Muscle layer of colon (tissue), 2 donors: ENCODE measurements at regions not wholly inside any gene's neighbourhood (a gene's known extent, or its start where the extent isn't known, plus 50 kb on each side); places are given as distances from the start of the nearest gene placed in this dataset.
"Not testable (repeated sequence)": the region's sequence is repeated elsewhere in the genome, so short reads cannot be mapped to it uniquely, and the experiment has no call there.

Experiments used
- H3K27ac ChIP-seq: one replicate; pipeline ENCODE4 v1.7.0; 2013; ENCODE audit warnings: low read depth, mild to moderate bottlenecking, low read length, moderate library complexity
- H3K27me3 ChIP-seq, 2 donors: one replicate each; pipeline ENCODE4 v1.7.0; 2013; ENCODE audit warnings: low read length in 2 of 2, mild to moderate bottlenecking in 2 of 2; ENCODE audit not compliant: insufficient read depth in 2 of 2, control insufficient read depth in 1 of 2
- H3K36me3 ChIP-seq: one replicate; pipeline ENCODE4 v1.7.0; 2013; ENCODE audit warnings: mild to moderate bottlenecking, low read length; ENCODE audit not compliant: insufficient read depth
- H3K4me1 ChIP-seq: one replicate; pipeline ENCODE4 v1.7.0; 2013; ENCODE audit warnings: mild to moderate bottlenecking, low read length; ENCODE audit not compliant: insufficient read depth
- H3K4me3 ChIP-seq, 2 donors: one replicate each; pipeline ENCODE4 v1.7.0; 2013; ENCODE audit warnings: low read length in 2 of 2, low read depth in 1 of 2, mild to moderate bottlenecking in 1 of 2, moderate library complexity in 1 of 2
- H3K9ac ChIP-seq: one replicate; pipeline ENCODE4 v1.7.0; 2013; ENCODE audit warnings: low read length
- H3K9me3 ChIP-seq: one replicate; pipeline ENCODE4 v1.7.0; 2013; ENCODE audit warnings: mild to moderate bottlenecking, low read length
- donor health status: abdominal sarcoma.
- donor health status: Adenocarcinoma of cecum.

DNA sequence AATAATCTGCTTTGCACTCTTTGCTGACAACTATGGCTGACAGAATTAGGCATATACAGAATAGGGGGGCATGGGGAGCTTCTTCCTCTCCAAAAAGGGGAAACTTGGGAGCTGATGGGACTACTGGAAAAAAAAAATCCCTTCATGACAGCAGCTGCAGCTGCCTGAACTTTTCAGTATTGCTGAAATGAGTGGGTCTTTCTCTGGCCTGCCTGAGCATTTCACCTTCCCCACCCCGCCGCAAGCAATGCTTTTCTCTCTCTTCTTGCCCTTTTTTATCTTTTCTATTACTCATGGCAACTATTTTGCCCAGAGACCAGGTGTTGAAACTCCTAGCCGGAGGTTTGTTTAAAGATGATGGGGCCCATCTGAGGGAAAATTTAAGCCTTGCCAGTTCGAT, 244.9 kb downstream of the SEMA3D start:
- Histone ChIP-seq H3K4me1 (no peaks in the 10 kb centered on the region), H3K4me3 (no peak overlapping the region), H3K27ac (no peak overlapping the region), H3K36me3 (no peaks in the 10 kb centered on the region), H3K9ac (no peak overlapping the region), H3K27me3 (no peaks in the 10 kb centered on the region), H3K9me3 (no peaks in the 10 kb centered on the region)

- H3K4me1 ChIP-seq, result no peaks in the 10 kb centered on the region
- no peak overlapping the region for H3K4me3 ChIP-seq
- no peak overlapping the region for H3K9ac ChIP-seq
- no peaks in the 10 kb centered on the region for H3K9me3 ChIP-seq
- H3K36me3 ChIP-seq, result no peaks in the 10 kb centered on the region
- H3K27ac ChIP-seq, result no peak overlapping the region
- no peaks in the 10 kb centered on the region for H3K27me3 ChIP-seq
Observed at GRCh38 chr7:84941291-84941690, 245.6 kb downstream of the SEMA3D start.

- H3K27ac ChIP-seq, result no peak overlapping the region
- H3K27me3 ChIP-seq, result no peaks in the 10 kb centered on the region
- no peaks in the 10 kb centered on the region for H3K9me3 ChIP-seq
- H3K9ac ChIP-seq, result no peak overlapping the region
- no peaks in the 10 kb centered on the region for H3K36me3 ChIP-seq
- no peak overlapping the region for H3K4me3 ChIP-seq
- no peaks in the 10 kb centered on the region for H3K4me1 ChIP-seq
Observed at GRCh38 chr7:84939888-84940287, 247.0 kb downstream of the SEMA3D start.

DNA sequence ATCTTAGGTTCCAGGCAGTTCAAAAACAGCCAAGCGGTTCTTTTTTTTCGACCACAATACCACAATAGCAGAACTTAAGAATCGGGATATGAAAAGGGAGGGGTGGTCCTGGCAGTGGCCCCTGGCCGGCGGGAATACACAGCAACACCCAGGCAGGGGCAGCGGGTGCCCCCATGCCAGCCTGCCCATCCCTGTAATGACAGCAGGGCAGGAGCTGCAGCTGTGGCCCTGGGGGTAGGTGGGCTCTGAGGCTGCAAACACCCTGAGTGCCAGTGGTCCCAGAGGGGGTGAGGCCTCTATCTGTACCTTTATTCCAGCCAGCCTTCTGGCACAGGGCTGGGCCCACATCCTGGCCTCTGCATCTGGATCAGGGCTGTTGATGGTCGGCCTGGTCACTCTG, 247.4 kb downstream of the SEMA3D start:
- no peak overlapping the region for H3K4me3 ChIP-seq
- H3K9me3 ChIP-seq, result no peaks in the 10 kb centered on the region
- no peaks in the 10 kb centered on the region for H3K36me3 ChIP-seq
- H3K27ac ChIP-seq, result no peak overlapping the region
- no peaks in the 10 kb centered on the region for H3K4me1 ChIP-seq
- H3K9ac ChIP-seq, result no peak overlapping the region
- no peaks in the 10 kb centered on the region for H3K27me3 ChIP-seq

- Histone ChIP-seq H3K27me3 (no peaks in the 10 kb centered on the region), H3K27ac (no peak overlapping the region), H3K9me3 (no peaks in the 10 kb centered on the region), H3K9ac (no peak overlapping the region), H3K36me3 (no peaks in the 10 kb centered on the region), H3K4me1 (no peaks in the 10 kb centered on the region), H3K4me3 (no peak overlapping the region)
Observed at GRCh38 chr7:84924353-84924752, 262.5 kb downstream of the SEMA3D start.

- H3K27me3 ChIP-seq, result no peaks in the 10 kb centered on the region
- H3K9ac ChIP-seq, result no peak overlapping the region
- H3K27ac ChIP-seq, result no peak overlapping the region
- no peak overlapping the region for H3K4me3 ChIP-seq
- no peaks in the 10 kb centered on the region for H3K36me3 ChIP-seq
- H3K9me3 ChIP-seq, result no peaks in the 10 kb centered on the region
- no peaks in the 10 kb centered on the region for H3K4me1 ChIP-seq
Observed at GRCh38 chr7:84923348-84923747, 263.5 kb downstream of the SEMA3D start.

DNA sequence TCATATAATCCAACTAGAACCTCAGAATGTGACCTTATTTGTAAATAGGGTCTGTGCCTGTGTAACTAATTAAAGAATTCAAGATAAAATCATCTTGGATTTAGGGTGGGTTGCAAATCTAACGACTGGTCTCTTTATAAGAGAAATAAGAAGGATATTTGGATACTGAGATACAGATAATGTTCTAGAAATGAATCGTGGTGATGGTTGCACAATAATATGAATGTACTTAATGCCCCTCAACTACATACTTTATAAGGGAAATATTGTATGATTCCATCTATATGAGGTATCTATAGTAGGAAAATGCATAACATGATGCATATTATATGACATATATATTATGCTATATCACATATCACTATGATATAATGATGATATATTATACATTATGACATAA, 265.7 kb downstream of the SEMA3D start:
- H3K27ac ChIP-seq, result no peak overlapping the region
- no peaks in the 10 kb centered on the region for H3K27me3 ChIP-seq
- no peaks in the 10 kb centered on the region for H3K9me3 ChIP-seq
- H3K36me3 ChIP-seq, result no peaks in the 10 kb centered on the region
- H3K4me3 ChIP-seq, result no peak overlapping the region
- H3K9ac ChIP-seq, result no peak overlapping the region
- H3K4me1 ChIP-seq, result no peaks in the 10 kb centered on the region

- not testable (repeated sequence) for H3K9me3 ChIP-seq, H3K27ac ChIP-seq, H3K9ac ChIP-seq, H3K36me3 ChIP-seq, H3K27me3 ChIP-seq, H3K4me3 ChIP-seq
- peaks cover 13% of the 10 kb centered on the region for H3K4me1 ChIP-seq
Observed at GRCh38 chr7:84916973-84917372, 269.9 kb downstream of the SEMA3D start.

DNA sequence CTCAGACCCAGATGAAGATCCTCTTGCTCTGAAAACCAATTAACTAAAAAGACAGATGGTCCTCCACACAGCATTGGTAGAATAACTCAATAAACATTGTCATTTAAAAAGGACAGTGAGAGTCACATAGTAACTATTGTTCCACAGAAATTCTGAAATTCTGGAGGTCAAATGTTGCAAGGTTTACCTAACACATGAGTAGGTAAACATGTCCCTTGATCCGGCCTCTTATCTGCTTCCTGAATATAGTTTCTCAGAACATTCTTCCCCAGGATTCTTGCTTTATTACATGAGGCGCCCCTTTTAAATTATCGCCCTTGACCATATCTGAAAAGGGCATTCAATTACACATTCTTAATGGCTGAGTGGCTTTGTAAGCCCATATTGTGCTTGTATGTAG, 270.7 kb downstream of the SEMA3D start:
- no peaks in the 10 kb centered on the region for H3K36me3 ChIP-seq
- no peaks in the 10 kb centered on the region for H3K27me3 ChIP-seq
- no peak overlapping the region for H3K4me3 ChIP-seq
- H3K9ac ChIP-seq, result no peak overlapping the region
- H3K4me1 ChIP-seq, result peaks cover 13% of the 10 kb centered on the region
- no peaks in the 10 kb centered on the region for H3K9me3 ChIP-seq
- no peak overlapping the region for H3K27ac ChIP-seq

DNA sequence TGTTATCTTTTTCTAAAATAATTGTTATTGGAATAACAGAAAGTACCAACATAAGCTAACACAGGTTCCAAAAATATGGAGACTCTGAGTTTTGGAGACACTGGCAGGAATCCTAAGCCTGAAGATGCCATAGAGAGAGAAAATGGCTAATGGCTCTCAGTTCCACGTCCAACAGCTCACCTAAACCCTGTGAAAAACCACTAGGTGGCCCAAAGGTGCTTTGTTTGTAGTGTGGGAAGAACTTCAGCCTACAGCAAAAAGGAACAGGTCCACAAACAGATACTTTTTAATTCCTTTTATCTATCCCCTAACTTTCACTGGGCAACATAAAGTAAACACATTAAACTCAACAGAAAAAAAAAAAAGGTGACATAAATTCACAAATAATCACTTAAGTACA, 272.3 kb downstream of the SEMA3D start:
- Histone ChIP-seq H3K36me3 (no peaks in the 10 kb centered on the region), H3K27me3 (no peaks in the 10 kb centered on the region), H3K27ac (no peak overlapping the region), H3K4me1 (peaks cover 13% of the 10 kb centered on the region), H3K4me3 (no peak overlapping the region), H3K9me3 (no peaks in the 10 kb centered on the region), H3K9ac (no peak overlapping the region)

GRCh38 chr7:84913731-84914130, 273.1 kb downstream of the SEMA3D start:
- Histone ChIP-seq H3K27ac (no peak overlapping the region), H3K9ac (no peak overlapping the region), H3K4me3 (peak overlapping the region in 1 of 2 donors; percentile 35), H3K36me3 (no peaks in the 10 kb centered on the region), H3K9me3 (no peaks in the 10 kb centered on the region), H3K4me1 (peaks cover 13% of the 10 kb centered on the region), H3K27me3 (no peaks in the 10 kb centered on the region)

GRCh38 chr7:84912993-84913635, 273.7 kb downstream of the SEMA3D start:
- no peak overlapping the region for H3K9ac ChIP-seq
- no peaks in the 10 kb centered on the region for H3K36me3 ChIP-seq
- H3K27ac ChIP-seq, result no peak overlapping the region
- H3K4me3 ChIP-seq, result peak overlapping the region in 1 of 2 donors; percentile 35
- no peaks in the 10 kb centered on the region for H3K9me3 ChIP-seq
- H3K4me1 ChIP-seq, result peaks cover 18% of the 10 kb centered on the region
- no peaks in the 10 kb centered on the region for H3K27me3 ChIP-seq
